Vagina (tissue), 2 donors: ENCODE measurements at regions not wholly inside any gene's neighbourhood (a gene's known extent, or its start where the extent isn't known, plus 50 kb on each side); places are given as distances from the start of the nearest gene placed in this dataset.

Experiments
- DNase-seq, 2 donors: peaks; one replicate each; pipeline ENCODE4 v3.0.0-alpha.2; 2017; ENCODE audit errors: extremely low spot score in 2 of 2
- H3K27ac ChIP-seq: fragments of 200-600 bp; sonication (generic); one replicate; pipeline ENCODE4 v1.5.1; 2019
- H3K27me3 ChIP-seq: fragments of 200-600 bp; sonication (generic); one replicate; pipeline ENCODE4 v1.5.1; 2019
- H3K36me3 ChIP-seq, 2 donors: fragments of 200-600 bp; sonication (generic); one replicate each; pipeline ENCODE4 v1.5.1; 2017 to 2019
- H3K4me1 ChIP-seq: fragments of 200-600 bp; sonication (generic); one replicate; pipeline ENCODE4 v1.5.1; 2019
- H3K4me3 ChIP-seq, 2 donors: fragments of 200-600 bp; sonication (generic); 1 replicate in 1 of 2; 2 replicates in 1 of 2; pipeline ENCODE4 v1.5.1; 2016 to 2019
- H3K9me3 ChIP-seq: fragments of 200-600 bp; sonication (generic); one replicate; pipeline ENCODE4 v1.5.1; 2019
- CTCF ChIP-seq, 3 experiments: fragments of 450-650 bp in 2 of 3; fragments of 200-600 bp in 1 of 3; sonication (generic) in 1 of 3; IDR thresholded peaks; one replicate each; pipeline ENCODE4 v1.5.1; 2017 to 2019; ENCODE audit warnings: antibody characterized with exemption in 3 of 3, mild to moderate bottlenecking in 2 of 3, moderate library complexity in 2 of 3
- POLR2A ChIP-seq, 2 donors: fragments of 450-650 bp; IDR thresholded peaks; one replicate each; pipeline ENCODE4 v1.6.1; 2017; ENCODE audit warnings: antibody characterized with exemption in 2 of 2, mild to moderate bottlenecking in 2 of 2, moderate library complexity in 2 of 2
- POLR2AphosphoS5 ChIP-seq, 2 donors: sonication (generic); formaldehyde crosslinking; IDR thresholded peaks; one replicate each; pipeline ENCODE4 v1.9.0; 2017; ENCODE audit warnings: antibody characterized with exemption in 2 of 2, mild to moderate bottlenecking in 2 of 2, low read depth in 1 of 2; ENCODE audit not compliant: insufficient read depth in 1 of 2
- intact Hi-C: fragments of 100-400 bp; cut with DNase I; formaldehyde crosslinking; loops from one replicate; pipeline ENCODE4 v1.15.1; 2023

GRCh38 chr5:107325866-107326265, 344.9 kb downstream of the EFNA5 start:
- no peaks in the 10 kb centered on the region for H3K4me1 ChIP-seq
- no peak overlapping the region for H3K4me3 ChIP-seq
- no peaks in the 10 kb centered on the region for H3K27me3 ChIP-seq
- intact Hi-C loops, result no loop called here
- H3K27ac ChIP-seq, result no peak overlapping the region
- no peak for DNase-seq
- TF ChIP-seq POLR2A (IDR thresholded peaks at IDR 0.05), result no peak
- TF ChIP-seq CTCF (IDR thresholded peaks at IDR 0.05), result no peak
- TF ChIP-seq POLR2AphosphoS5 (IDR thresholded peaks at IDR 0.05; ENCODE audit: insufficient read depth in 1 of 2, low read depth in 1 of 2), result no peak
- H3K9me3 ChIP-seq, result no peaks in the 10 kb centered on the region
- H3K36me3 ChIP-seq, result no peaks in the 10 kb centered on the region

GRCh38 chr5:107324809-107325208, 345.9 kb downstream of the EFNA5 start:
- Histone ChIP-seq H3K27me3 (no peaks in the 10 kb centered on the region), H3K4me3 (no peak overlapping the region), H3K36me3 (no peaks in the 10 kb centered on the region), H3K9me3 (no peaks in the 10 kb centered on the region), H3K27ac (no peak overlapping the region), H3K4me1 (no peaks in the 10 kb centered on the region)
- DNase-seq, result no peak
- intact Hi-C loops, result no loop called here
- no peak for TF ChIP-seq POLR2A (IDR thresholded peaks at IDR 0.05)
- no peak for TF ChIP-seq POLR2AphosphoS5 (IDR thresholded peaks at IDR 0.05; ENCODE audit: insufficient read depth in 1 of 2, low read depth in 1 of 2)
- TF ChIP-seq CTCF (IDR thresholded peaks at IDR 0.05), result no peak

GRCh38 chr5:107324071-107324470, 346.7 kb downstream of the EFNA5 start:
- H3K4me1 ChIP-seq, result no peaks in the 10 kb centered on the region
- H3K27ac ChIP-seq, result no peak overlapping the region
- no peak for DNase-seq
- H3K36me3 ChIP-seq, result no peaks in the 10 kb centered on the region
- no peaks in the 10 kb centered on the region for H3K9me3 ChIP-seq
- H3K4me3 ChIP-seq, result no peak overlapping the region
- no peaks in the 10 kb centered on the region for H3K27me3 ChIP-seq
- no peak for TF ChIP-seq POLR2AphosphoS5 (IDR thresholded peaks at IDR 0.05; ENCODE audit: insufficient read depth in 1 of 2, low read depth in 1 of 2)
- TF ChIP-seq POLR2A (IDR thresholded peaks at IDR 0.05), result no peak
- no peak for TF ChIP-seq CTCF (IDR thresholded peaks at IDR 0.05)
- intact Hi-C loops, result no loop called here

GRCh38 chr5:107323536-107323935, 347.2 kb downstream of the EFNA5 start:
- H3K27ac ChIP-seq, result no peak overlapping the region
- H3K4me3 ChIP-seq, result no peak overlapping the region
- H3K36me3 ChIP-seq, result no peaks in the 10 kb centered on the region
- DNase-seq, result no peak
- H3K9me3 ChIP-seq, result no peaks in the 10 kb centered on the region
- TF ChIP-seq CTCF (IDR thresholded peaks at IDR 0.05) (no peak), POLR2AphosphoS5 (IDR thresholded peaks at IDR 0.05; ENCODE audit: insufficient read depth in 1 of 2, low read depth in 1 of 2) (no peak), POLR2A (IDR thresholded peaks at IDR 0.05) (no peak)
- intact Hi-C loops, result no loop called here
- H3K27me3 ChIP-seq, result no peaks in the 10 kb centered on the region
- no peaks in the 10 kb centered on the region for H3K4me1 ChIP-seq

- no peaks in the 10 kb centered on the region for H3K4me1 ChIP-seq
- no peaks in the 10 kb centered on the region for H3K27me3 ChIP-seq
- H3K9me3 ChIP-seq, result no peaks in the 10 kb centered on the region
- no peak for TF ChIP-seq POLR2AphosphoS5 (IDR thresholded peaks at IDR 0.05; ENCODE audit: insufficient read depth in 1 of 2, low read depth in 1 of 2)
- no peak for TF ChIP-seq CTCF (IDR thresholded peaks at IDR 0.05)
- TF ChIP-seq POLR2A (IDR thresholded peaks at IDR 0.05), result no peak
- intact Hi-C loops, result no loop called here
- no peak overlapping the region for H3K27ac ChIP-seq
- no peak overlapping the region for H3K4me3 ChIP-seq
- H3K36me3 ChIP-seq, result no peaks in the 10 kb centered on the region
- DNase-seq, result no peak
These were observed 347.8 kb downstream of the EFNA5 start for GRCh38 chr5:107322936-107323335.
